GM18909 (cell line): ENCODE measurements at regions not wholly inside any gene's neighbourhood (a gene's known extent, or its start where the extent isn't known, plus 50 kb on each side); places are given as distances from the start of the nearest gene placed in this dataset.

Experiments
- ATAC-seq: cut with Tn5 transposase; IDR thresholded peaks from one replicate; pipeline ENCODE4 v1.9.1; 2021; ENCODE audit warnings: mild to moderate bottlenecking; ENCODE audit not compliant: unreplicated experiment, poor library complexity

DNA sequence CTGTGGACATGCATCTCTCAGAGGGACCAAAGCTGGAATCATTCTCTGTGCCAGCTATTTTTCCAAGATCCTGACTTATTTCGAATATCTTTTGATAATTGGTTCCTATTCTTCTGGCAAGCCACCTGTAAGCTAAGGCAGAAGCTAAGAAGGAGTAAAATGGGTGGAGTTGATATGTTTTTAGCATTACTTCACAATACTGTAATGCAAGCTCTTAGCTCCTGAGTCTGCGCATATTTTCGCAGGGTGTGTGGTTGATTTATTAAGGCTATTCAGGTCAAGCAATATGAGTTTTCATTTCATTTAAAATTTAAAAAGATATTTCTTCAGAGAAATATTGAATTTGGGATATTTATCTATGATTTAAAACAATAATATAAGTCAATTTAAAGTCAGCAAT is 158.5 kb upstream of the ADAMTS16 start:
- ATAC-seq, result no peak

DNA sequence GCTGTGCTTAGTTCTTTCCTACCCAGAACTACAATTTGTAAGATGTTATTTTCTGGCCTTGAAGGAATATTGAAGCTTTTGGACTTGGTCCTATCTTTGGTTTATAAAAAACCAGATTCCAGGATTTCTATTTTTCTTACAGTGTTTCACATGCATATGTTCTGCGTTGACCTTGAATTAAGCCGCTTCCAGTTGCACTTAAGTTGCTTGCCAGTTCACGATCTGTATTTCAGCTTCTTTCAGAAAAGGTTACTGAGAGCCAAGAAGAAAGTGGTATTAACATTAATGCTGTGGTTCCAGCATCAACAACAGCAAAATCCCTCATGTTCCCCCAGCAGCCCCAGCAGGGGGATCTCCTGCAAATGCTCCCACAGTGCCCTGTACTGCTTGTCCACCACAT is 156.4 kb upstream of the ADAMTS16 start:
- ATAC-seq, result no peak

DNA sequence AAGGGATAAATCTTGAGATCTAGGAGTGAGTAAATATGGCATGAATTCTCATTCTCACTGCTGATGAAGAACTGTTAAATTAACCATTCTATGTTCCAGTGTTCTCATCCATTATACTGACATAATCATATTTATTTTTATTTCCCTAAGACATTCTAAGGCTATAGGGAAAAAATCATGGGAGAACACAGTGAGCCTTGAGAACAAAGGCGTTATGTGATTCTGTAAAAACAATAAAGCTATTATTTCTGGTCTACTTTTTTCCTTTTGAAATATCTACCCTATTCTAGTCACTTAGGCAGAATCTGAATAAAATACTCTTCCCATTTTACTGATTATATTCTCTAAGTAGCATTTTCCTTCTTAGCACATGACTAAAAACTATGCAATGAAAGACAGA is 155.7 kb upstream of the ADAMTS16 start:
- no peak for ATAC-seq

DNA sequence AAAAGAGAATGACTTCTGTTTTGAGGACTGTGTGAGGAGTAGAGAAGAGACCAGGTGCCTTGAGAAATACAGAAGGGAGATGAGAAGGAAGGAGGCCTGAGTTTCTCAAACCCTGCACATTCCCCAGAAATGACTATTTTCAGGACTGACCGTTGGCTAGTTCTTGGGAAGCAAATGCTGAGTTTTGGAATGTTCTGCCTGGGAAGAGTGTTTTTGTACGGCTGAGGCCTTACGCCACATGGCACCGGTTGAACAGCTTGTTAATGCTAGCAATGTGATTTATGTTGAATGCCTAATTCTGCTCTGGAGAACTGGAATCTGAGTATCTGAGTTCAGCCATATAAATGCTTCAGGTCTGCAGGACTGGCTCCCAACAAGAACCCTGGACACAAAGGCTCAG is 152.7 kb upstream of the ADAMTS16 start:
- ATAC-seq, result no peak

DNA sequence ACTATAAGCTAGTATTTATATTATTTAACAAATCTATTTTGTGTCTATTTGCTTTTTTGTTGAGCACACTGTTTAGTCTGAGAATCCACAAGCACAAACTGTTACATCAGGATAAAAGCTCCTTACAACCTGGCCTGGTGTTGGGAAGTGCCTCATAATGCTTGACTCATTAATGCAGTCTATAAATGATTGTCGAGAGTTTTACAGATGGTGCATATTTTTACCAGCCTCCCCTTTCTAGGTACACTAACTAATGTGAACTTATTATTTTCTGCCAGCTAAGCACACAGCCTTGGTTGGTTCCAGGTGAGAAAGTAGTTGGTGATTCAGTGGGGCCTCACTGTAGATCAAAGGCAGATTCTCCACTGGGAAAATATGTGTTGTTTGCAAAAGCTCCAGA is 151.0 kb upstream of the ADAMTS16 start:
- ATAC-seq, result no peak

DNA sequence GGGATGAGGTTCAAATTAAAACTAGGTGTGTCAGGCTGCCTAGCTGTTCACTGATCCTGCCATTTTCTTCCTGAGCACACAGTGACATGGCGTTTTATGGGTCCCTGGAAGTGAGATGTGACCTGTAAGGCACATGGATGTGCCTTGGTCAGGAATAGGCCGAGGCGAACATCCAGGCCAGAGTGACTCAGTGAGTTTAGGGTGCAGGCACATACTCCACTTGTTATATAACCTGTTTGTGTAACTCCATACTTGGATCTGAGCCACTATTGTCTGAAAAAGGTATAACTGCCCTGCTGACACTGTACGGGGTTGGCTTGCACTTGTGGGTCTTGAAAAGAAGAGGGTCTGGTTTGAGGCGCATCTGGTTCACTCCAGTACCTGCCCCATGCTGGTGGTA is 150.1 kb upstream of the ADAMTS16 start:
- ATAC-seq, result no peak

DNA sequence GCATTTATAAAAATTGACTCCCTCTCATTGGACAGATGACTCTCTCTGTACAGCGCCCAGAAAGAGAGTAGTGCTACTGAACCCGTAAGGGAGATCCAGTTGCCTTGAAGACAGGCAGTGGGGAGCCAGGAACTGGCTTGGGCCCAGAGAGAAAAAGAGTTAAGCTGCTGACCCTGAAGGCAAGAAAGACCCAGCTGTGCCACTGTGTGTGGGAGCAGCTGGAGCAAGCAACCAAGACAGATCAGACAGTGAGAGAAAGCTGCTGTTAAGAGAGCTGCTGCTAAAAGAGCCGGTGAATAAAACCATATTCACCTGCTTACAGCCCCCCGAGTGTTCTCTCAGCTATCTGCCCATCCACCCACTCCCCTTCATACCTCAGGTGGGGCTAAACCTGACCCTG is 149.7 kb upstream of the ADAMTS16 start:
- no peak for ATAC-seq

DNA sequence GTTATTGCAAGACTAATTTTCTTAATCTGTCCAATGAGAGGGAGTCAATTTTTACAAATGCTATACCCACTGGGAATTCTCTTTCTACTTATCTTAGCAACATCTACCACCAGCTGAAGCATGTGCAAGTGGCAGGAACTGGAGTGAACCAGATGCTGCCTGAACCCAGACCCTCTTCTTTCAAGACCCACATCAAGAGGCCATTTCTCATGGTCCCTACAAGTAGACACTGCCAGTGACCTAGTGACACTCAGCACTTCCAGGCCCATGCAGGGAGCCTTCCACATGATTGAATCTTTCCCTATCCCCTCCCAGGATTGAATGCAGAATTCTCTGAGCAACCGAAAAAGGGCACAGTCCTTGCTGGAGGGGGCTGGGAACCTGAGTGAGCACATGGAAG is 148.2 kb upstream of the ADAMTS16 start:
- no peak for ATAC-seq

DNA sequence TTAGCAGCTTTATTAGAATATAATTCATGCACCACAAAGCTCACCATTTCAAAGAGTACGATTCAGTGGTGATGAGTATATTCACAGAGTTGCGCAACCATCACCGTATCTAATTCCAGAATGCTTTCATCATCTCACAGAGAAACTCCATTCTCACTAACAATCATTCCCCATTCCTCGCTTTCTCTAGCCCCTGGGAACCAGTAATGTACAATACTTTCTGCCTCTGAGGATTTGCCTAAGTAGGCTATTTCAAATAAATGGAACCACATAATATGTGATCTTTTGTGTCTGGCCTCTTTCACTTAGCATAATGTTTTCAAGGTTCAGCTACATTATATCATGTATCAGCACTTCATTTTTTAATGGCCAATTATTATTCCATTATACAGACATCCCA is 145.1 kb upstream of the ADAMTS16 start:
- ATAC-seq, result no peak

DNA sequence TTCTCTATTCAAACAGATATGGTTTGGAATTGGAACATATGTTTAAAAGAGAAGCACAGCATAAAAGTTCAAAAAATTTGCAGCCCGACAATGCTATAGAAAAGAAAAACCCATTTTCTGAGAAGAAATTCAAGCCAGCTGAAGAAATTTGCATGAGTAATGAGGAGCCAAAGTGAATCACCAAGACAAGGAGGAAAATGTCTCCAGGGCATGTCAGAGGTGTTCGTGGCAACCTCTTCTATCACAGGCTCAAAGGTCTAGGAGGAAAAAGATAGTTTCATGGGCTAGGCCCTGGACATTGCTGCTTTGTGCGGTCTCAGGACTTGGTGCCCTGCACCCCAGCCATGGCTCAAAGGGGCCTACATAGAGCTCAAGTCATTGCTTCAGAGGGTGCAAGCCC is 134.8 kb upstream of the ADAMTS16 start:
- ATAC-seq, result no peak

DNA sequence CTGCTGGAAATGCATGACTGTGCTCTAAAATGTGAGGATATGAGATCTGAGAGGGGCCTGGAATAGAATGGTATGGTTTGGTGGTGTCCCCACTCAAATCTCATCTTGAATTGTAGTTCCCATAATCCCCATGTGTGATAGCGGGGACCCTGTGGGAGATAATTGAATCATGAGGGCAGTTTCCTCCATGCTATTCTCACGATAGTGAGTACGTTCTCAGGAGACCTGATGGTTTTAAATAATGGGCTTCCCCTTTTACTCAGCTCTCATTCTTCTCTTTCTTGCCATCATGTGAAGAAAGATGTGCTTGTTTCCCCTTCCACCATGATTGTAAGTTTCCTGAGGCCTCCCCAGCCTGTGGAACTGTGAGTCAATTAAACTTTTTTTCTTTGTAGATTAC is 133.6 kb upstream of the ADAMTS16 start:
- no peak for ATAC-seq

DNA sequence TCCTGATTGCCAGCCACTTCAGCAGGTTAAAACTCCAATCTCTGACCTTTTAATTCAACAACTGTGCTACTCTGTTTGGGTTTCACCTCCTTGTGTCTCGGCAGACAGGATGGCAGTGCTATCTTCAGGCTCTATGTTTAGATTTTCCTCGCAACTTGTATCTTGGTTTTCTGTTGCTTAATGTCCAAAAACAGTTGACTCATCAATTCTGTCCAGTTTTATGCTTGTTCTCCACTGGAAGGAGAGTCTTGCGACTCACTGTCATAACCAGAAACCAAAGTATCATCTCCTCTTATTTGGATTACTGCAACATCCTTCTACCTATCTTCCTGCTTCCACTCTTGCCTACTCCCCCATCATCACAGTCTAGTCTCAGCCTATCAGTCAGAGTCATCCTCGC is 130.9 kb upstream of the ADAMTS16 start:
- ATAC-seq, result no peak

DNA sequence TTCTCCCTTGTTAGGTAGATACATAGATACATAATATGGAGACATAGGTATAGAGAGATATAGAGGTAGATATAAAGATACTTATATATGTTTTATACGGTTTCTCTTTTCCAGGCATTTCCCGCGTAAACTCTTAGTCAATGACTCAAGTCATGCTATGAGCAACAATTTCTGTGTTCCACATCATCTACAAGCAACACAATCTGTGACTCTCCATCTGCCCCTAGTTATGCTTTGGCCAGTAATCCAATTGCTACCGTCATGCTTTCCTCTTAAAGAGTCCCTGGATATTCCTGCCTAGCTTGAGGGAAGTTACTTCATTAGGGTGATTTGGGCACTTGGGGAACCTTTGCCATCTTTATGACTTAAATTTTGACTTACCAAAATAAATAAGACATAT is 129.0 kb upstream of the ADAMTS16 start:
- no peak for ATAC-seq

DNA sequence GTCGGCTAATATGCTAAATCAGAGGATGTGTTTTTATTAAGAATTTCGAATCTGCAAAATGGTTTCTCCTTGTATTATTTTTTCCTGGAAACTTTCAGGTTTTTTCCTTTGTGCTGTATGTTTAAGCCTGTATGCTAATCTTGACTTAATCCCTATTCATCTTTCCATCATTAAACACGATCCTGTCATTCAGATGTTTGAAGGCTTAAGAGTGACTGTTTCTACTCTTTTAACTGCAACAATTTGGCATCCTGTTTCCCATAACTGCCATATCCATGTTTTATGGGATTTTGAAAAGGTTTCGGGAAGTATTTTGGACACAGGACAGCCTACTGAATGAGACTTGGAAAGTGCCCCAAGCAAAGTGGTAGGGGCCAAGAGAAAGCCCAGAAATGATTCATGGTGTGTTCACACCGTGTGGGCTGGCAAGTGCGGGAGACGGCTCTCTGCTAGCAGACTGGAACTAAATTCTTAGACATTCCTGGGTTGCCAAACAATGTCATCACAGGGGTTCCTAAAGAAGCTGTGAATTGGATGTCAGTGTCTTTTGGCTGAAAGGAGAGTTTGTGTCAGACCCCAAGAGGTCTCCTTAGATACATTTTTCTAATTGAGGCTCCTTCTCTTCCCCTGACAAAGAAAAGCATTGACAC is 125.4 kb upstream of the ADAMTS16 start:
- no peak for ATAC-seq

DNA sequence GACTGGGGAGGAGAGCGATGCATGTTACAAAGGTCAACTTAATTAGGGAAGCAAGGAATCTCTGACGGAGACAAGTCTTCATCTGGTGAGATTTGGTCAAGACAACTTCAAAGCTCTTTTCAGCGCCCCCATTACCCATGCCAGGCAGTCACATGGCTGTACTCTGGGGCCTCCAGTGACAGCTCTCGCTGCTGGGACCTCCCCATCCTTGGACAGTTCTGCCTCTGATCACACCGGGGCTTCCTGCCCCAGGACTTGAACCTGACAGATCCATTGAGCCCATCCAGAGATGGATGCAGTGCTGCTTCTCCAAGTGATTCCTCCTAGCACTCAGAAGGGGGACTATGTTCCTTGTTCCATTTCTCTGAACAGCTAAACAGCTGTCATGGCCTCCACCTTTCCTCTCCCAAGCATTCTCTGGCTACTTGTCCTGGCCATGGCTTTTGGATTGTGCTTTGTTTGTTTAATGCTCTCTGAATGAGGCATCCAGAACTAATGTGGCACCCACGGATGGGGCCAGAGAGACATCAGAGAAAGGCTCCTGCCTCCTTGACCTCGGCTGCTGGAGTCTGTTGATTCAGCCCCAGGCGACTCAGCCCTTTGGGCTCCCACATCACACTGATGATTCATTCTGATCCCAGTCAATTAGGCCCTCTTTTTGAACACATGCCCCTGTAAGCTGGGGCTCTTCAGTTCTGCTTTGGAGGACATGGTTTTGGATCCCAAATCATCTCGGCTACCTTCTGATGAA is 122.1 kb upstream of the ADAMTS16 start:
- ATAC-seq, result no peak

DNA sequence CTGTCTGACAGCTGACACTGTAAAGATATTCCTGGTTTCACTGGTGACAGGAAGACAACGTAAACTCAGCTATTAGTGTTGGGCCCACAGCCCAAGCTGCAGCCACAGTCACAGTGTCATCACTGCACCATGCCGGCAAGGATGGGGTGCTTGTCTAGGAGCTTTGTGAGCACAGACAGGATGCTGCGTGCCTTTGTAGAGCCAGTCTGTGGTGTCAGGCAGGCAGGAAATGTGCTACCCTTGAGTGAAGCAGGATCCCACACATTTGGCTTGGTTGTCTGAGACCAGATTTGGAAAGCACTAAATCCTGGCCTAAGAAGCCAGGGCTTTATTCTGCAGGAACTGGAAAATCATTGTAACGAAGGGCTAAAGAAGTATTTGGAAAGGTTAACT is 121.6 kb upstream of the ADAMTS16 start:
- ATAC-seq, result no peak

DNA sequence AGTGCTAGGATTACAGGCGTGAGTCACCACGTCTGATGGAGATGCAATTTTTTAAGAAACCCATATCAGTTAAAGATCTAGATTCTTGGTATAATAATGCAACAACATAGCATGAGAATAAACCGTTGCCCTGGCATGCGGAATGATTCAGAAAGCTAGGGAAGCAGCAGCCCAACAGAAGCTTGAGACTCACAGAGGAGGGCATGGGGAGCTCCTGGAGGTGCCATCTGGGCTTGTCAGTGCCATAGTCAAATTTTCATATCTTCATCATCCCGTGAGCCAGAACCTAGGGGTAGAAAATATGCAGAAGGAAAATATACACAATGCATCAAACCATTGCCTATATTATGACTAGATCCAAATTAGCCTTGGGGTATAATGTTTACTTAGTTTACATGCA is 118.7 kb upstream of the ADAMTS16 start:
- no peak for ATAC-seq

DNA sequence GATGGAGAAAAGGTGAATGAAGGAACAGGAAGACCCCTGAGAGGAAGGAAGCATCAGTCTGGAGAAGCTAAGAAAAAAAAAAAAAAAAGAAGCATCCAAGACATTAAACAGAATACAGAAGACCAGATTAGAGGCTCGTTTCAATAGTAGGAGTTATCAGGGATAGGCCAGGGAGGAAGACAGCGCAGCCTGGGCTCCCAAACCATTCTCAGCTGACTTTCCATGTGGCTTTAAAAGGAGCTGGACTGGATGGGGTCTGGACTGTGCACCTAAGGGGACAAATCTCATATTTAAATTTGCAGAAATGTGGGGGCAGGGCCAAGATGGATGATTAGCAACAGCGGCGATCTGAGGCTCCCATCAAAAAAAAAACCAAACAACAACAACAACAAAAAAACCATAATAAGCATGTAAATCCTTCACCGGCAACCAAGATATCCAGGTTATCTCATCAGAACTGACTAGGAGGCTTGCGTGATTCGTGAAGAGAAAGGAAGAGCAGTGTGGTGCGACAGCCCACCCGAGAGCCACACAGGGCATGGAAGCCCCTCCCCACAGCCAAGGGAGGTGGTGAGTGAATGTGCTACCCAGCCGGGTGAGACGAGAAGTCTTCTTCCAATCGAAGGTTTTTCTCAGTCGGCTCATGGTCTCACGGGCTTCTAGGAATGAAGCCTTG is 114.9 kb upstream of the ADAMTS16 start:
- ATAC-seq, result no peak

DNA sequence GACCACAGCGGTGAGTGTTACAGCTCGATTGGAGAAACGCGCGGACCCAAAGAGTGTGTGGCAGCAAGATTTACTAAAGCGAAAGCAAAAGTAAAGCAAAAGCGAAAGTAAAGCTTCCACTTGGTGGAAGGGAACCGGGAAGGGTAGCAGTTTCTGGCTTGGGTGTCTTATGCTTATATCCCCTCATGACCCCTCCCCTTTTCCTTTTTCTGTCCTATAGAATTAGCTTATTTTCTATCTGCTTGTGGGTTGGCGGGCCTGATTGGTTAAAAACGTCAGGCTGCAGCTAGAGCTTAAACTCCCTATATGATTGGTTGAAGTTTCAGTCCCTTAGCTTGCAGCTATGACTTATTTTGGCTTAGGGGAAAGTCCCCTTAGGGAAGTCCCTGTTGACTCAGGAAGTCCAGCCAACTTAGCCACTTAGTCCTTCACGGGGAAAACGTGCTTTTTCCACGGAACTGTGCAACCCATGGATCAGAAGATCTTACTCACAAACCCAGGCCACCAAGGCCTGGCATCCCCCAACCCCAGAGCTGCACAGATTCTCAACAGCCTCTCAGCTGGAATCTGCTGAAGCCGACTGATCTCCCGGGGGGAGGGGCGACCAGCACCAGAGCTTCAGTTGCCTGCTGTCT is 114.2 kb upstream of the ADAMTS16 start:
- no peak for ATAC-seq

DNA sequence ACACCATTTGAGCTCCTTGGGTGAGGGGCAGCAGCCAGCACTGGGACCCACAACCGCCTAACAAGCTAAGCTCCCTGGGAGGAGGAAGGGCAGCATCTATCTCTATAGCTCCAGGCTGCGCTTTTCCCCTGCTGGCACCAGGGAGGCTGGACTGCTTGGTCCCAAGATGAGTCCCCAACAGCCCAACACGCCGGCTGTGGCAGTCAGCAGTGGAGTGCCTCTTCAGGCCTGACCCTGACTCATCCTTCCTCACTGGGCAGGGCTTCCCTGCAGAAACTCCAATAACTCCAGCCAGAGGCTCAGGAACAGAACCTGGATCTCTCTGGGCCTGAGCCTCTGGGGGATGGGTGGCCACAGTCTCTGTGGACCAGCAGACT is 113.7 kb upstream of the ADAMTS16 start:
- no peak for ATAC-seq

DNA sequence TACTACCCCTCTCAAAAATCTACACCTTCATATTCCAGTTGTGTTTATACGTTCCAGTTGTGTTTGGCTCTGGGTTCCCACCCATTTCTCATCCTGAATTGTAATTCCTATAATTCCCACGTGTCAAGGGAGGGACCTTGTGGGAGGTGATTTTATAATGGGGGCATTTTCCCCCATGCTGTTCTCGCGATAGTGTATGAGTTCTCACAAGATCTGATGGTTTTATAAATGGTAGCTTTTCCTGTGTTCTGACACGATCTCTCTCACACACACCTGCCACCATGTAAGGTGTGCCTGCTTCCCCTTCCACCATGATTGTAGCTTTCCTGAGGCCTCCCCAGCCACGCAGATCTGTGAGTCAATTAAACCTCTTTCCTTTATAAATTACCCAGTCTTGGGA is 108.5 kb upstream of the ADAMTS16 start:
- no peak for ATAC-seq
